Stomach (tissue), 8 donors: ENCODE measurements at regions not wholly inside any gene's neighbourhood (a gene's known extent, or its start where the extent isn't known, plus 50 kb on each side); places are given as distances from the start of the nearest gene placed in this dataset.

ENCODE experiments used
- DNase-seq, 2 donors: peaks; one replicate each; pipeline versions ENCODE4 v3.0.0 to v3.0.0-alpha.2; 2013 to 2019
- H3K27ac ChIP-seq, 5 donors: fragments of 200-600 bp in 4 of 5; sonication (generic) in 4 of 5; one replicate each; pipeline ENCODE4 v1.5.1; 2013 to 2019; ENCODE audit warnings: mild to moderate bottlenecking in 1 of 5, moderate library complexity in 1 of 5
- H3K27me3 ChIP-seq, 3 donors: fragments of 200-600 bp; sonication (generic); one replicate each; pipeline ENCODE4 v1.5.1; 2017 to 2019; ENCODE audit warnings: mixed run types in 1 of 3
- H3K36me3 ChIP-seq, 4 donors: fragments of 200-600 bp; sonication (generic); 1 replicate in 3 of 4; 2 replicates in 1 of 4; pipeline ENCODE4 v1.5.1; 2016 to 2019
- H3K4me1 ChIP-seq, 4 donors: fragments of 200-600 bp; sonication (generic); one replicate each; pipeline ENCODE4 v1.5.1; 2016 to 2019
- H3K4me3 ChIP-seq, 4 donors: fragments of 200-600 bp; sonication (generic) in 3 of 4; one replicate each; pipeline ENCODE4 v1.5.1; 2016 to 2019; ENCODE audit warnings: mild to moderate bottlenecking in 1 of 4
- H3K9me3 ChIP-seq, 4 donors: fragments of 200-600 bp; sonication (generic); one replicate each; pipeline ENCODE4 v1.5.1; 2016 to 2019
- EP300 ChIP-seq: sonication (generic); formaldehyde crosslinking; IDR thresholded peaks from one replicate; pipeline ENCODE4 v1.6.1; 2017; ENCODE audit warnings: antibody characterized with exemption
- POLR2A ChIP-seq, 4 donors: fragments of 450-650 bp; IDR thresholded peaks; one replicate each; pipeline ENCODE4 v1.6.1; 2016; ENCODE audit warnings: antibody characterized with exemption in 4 of 4, control low read depth in 2 of 4, mild to moderate bottlenecking in 1 of 4, moderate library complexity in 1 of 4
- POLR2AphosphoS5 ChIP-seq, 3 donors: sonication (generic); formaldehyde crosslinking; IDR thresholded peaks; one replicate each; pipeline ENCODE4 v1.6.1; 2016; ENCODE audit warnings: antibody characterized with exemption in 3 of 3
- WGBS, 5 donors: extraction: QIAGEN DNeasy Blood & Tissue Kit in 3 of 5; methylation state at CpG; one replicate each; pipeline versions ENCODE4 v1.1.5 to v1.1.7; 2013 to 2018; 5-methylcytosine and 5-hydroxymethylcytosine counted together
- intact Hi-C: fragments of 100-400 bp; cut with DNase I; formaldehyde crosslinking; loops from one replicate; pipeline ENCODE4 v1.15.1; 2023; ENCODE audit warnings: low total_unique reads
- TF ChIP-seq, protein P1 (sequence below), 7 experiments: fragments of 450-650 bp in 4 of 7; fragments of 200-600 bp in 3 of 7; sonication (generic) in 3 of 7; IDR thresholded peaks; one replicate each; pipeline ENCODE4 v1.5.1; 2016 to 2019; ENCODE audit warnings: antibody characterized with exemption in 7 of 7, control low read depth in 2 of 7, mild to moderate bottlenecking in 1 of 7
- donor health status: healthy with polysubstance abuse.
- donor health status: Bipolar disorder and iron deficiency.
- donor health status: healthy.

DNA sequence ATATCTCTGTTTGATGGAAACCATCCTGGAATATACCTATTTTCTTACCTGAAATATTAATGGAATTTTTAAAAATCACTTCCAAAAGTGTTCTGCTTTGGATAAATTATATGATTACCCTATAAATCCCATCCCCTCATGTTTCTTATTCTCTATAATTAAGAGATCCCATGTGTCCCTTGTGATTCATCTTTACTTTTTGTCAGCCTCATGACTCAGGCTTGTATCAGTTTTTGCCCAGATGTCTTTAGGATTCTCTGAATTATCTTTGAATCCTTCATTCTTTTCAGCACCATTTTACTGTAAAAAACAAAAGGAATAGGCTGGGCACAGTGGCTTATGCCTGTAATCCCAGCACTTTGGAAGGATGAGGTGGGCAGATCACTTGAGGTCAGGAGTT, 804.5 kb upstream of the CITED2 start:
- no peak overlapping the region for H3K4me3 ChIP-seq
- no peaks in the 10 kb centered on the region for H3K36me3 ChIP-seq
- H3K27ac ChIP-seq, result no peak overlapping the region
- no peak for DNase-seq
- H3K9me3 ChIP-seq, result no peaks in the 10 kb centered on the region
- H3K27me3 ChIP-seq, result no peaks in the 10 kb centered on the region
- no peak for TF ChIP-seq EP300
- TF ChIP-seq POLR2A (IDR thresholded peaks at IDR 0.05), result no peak
- TF ChIP-seq POLR2AphosphoS5 (IDR thresholded peaks at IDR 0.05), result no peak
- TF ChIP-seq, protein P1, sequence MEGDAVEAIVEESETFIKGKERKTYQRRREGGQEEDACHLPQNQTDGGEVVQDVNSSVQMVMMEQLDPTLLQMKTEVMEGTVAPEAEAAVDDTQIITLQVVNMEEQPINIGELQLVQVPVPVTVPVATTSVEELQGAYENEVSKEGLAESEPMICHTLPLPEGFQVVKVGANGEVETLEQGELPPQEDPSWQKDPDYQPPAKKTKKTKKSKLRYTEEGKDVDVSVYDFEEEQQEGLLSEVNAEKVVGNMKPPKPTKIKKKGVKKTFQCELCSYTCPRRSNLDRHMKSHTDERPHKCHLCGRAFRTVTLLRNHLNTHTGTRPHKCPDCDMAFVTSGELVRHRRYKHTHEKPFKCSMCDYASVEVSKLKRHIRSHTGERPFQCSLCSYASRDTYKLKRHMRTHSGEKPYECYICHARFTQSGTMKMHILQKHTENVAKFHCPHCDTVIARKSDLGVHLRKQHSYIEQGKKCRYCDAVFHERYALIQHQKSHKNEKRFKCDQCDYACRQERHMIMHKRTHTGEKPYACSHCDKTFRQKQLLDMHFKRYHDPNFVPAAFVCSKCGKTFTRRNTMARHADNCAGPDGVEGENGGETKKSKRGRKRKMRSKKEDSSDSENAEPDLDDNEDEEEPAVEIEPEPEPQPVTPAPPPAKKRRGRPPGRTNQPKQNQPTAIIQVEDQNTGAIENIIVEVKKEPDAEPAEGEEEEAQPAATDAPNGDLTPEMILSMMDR (IDR thresholded peaks at IDR 0.05), result no peak
- intact Hi-C loops, result no loop called here
- no peaks in the 10 kb centered on the region for H3K4me1 ChIP-seq

DNA sequence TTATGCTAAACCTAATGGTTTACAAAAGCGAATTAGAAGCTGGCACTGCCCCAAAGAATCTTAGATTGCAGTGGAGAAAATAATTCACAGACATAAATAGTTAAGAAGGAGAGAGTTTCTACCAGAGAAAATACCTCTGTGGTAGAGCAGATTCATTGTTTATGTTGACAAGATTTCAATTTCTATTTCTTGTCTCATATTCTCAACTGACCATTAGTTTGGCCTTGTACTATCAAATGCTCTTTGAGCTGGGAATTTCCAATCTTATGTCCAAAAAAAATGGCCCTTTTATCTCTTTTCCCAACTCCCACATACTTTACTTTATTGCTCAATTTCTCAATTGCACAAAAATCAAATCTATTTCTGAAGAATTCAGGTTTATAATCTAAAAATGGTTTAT, 804.1 kb upstream of the CITED2 start:
- TF ChIP-seq POLR2AphosphoS5 (IDR thresholded peaks at IDR 0.05) (no peak), EP300 (no peak), POLR2A (IDR thresholded peaks at IDR 0.05) (no peak)
- TF ChIP-seq, protein P1 (IDR thresholded peaks at IDR 0.05), result no peak
- peak in 1 of 2 donors; percentile 10 for DNase-seq
- Histone ChIP-seq H3K27ac (no peak overlapping the region), H3K27me3 (no peaks in the 10 kb centered on the region), H3K4me1 (no peaks in the 10 kb centered on the region), H3K4me3 (no peak overlapping the region), H3K9me3 (no peaks in the 10 kb centered on the region), H3K36me3 (no peaks in the 10 kb centered on the region)
- intact Hi-C loops, result no loop called here
- 65 to 82% (median 67%) methylated on average over 1 of the region's 1 CpG for whole genome bisulfite sequencing, 5 donors

DNA sequence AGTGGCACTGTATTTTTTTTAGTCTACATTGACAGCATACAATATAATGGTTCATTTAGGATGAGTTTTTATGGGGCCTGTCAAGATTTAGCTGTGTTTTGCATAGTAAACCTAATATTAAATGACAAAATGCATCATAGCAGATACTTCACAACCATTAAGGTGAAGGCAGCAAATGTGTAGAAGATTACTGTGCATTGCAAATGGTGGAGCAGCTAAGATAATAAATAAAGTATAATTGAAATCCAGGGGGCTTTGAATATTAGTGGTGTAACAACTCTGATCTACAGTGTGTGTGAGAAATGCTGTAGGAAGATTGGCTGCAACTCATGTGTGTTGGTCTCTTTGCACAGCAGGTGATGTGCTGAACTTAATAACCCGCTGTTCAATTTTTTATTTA, 801.9 kb upstream of the CITED2 start:
- DNase-seq, result no peak
- H3K9me3 ChIP-seq, result no peaks in the 10 kb centered on the region
- intact Hi-C loops, result no loop called here
- H3K27ac ChIP-seq, result no peak overlapping the region
- no peaks in the 10 kb centered on the region for H3K36me3 ChIP-seq
- H3K4me1 ChIP-seq, result no peaks in the 10 kb centered on the region
- no peaks in the 10 kb centered on the region for H3K27me3 ChIP-seq
- WGBS, 5 donors, result 89 to 100% (median 97%) methylated on average over 1 of the region's 1 CpG
- TF ChIP-seq POLR2AphosphoS5 (IDR thresholded peaks at IDR 0.05), result no peak
- TF ChIP-seq EP300, result no peak
- no peak for TF ChIP-seq POLR2A (IDR thresholded peaks at IDR 0.05)
- TF ChIP-seq, protein P1 (IDR thresholded peaks at IDR 0.05), result no peak
- no peak overlapping the region for H3K4me3 ChIP-seq

DNA sequence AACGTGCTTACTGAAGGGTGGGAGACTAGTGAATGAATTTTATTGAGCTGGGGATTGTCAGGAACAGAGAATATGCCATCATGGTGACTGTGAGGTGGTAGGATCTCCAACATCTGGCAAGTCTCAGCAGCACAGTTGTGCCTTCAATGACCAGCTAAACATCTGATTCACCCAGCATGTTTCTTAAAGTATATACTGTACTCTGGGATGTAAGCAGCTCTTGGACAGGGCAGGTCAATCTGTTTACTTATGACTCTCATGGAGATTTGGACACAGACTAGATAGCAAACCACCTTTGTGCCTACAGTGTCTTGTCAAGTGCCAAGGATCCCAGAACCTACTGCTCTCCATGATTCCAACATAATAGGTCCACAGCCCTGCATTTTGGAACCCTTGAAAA, 801.0 kb upstream of the CITED2 start:
- intact Hi-C loops, result no loop called here
- 81 to 95% (median 84%) methylated on average over 1 of the region's 1 CpG for WGBS, 5 donors
- Histone ChIP-seq H3K36me3 (no peaks in the 10 kb centered on the region), H3K9me3 (no peaks in the 10 kb centered on the region), H3K4me1 (no peaks in the 10 kb centered on the region), H3K4me3 (no peak overlapping the region), H3K27ac (no peak overlapping the region), H3K27me3 (no peaks in the 10 kb centered on the region)
- TF ChIP-seq, protein P1 (IDR thresholded peaks at IDR 0.05), result no peak
- no peak for TF ChIP-seq POLR2AphosphoS5 (IDR thresholded peaks at IDR 0.05)
- TF ChIP-seq POLR2A (IDR thresholded peaks at IDR 0.05), result no peak
- no peak for TF ChIP-seq EP300
- DNase-seq, result no peak
